HepG2 (cell line): ENCODE measurements at regions not wholly inside any gene's neighbourhood (a gene's known extent, or its start where the extent isn't known, plus 50 kb on each side); places are given as distances from the start of the nearest gene placed in this dataset.

Experiments
- ATAC-seq: fragments of 200-7000 bp; cut with Tn5 transposase; 3 replicates; pipeline ENCODE4 v1.9.1; 2020; ENCODE audit warnings: mild to moderate bottlenecking, moderate library complexity
- BruUV-seq: library from RNA; stranded (reverse); fragments of 400-500 nt; replicated peaks from 2 replicates; lab custom pipeline; 2021; lab: Mats Ljungman, UMichigan
- CTCF ChIA-PET: fragments of 300-600 bp; formaldehyde crosslinking; extraction: SDS; loops from one replicate; lab custom pipeline; 2021; ENCODE audit warnings: low total read pairs, inconsistent platforms, low intra/inter-chr PET ratio; lab: Yijun Ruan, JAX
- POLR2A ChIA-PET: fragments of 350-600 bp; sonication (Branson Sonifier 250); formaldehyde crosslinking; loops from one replicate; lab custom pipeline; 2020; ENCODE audit warnings: antibody characterized with exemption, inconsistent platforms; lab: Yijun Ruan, JAX
- DNase-seq: peaks from one replicate; pipeline ENCODE4 v3.0.0-alpha.2; 2015; ENCODE audit warnings: low spot score
- FAIRE-seq: peaks from 3 replicates; lab custom pipeline; 2011; peaks lifted over from hg19 to GRCh38; lab: Jason Lieb, UNC
- H2AFZ ChIP-seq: one replicate; pipeline ENCODE4 v1.6.1; 2011; ENCODE audit warnings: low read length, inconsistent platforms
- H3K27ac ChIP-seq: fragments of 300-600 bp; 3 replicates; pipeline ENCODE4 v1.8.0; 2011; ENCODE audit warnings: mixed run types, mild to moderate bottlenecking, mixed read lengths, low read length, inconsistent platforms; ENCODE audit not compliant: insufficient read depth; ENCODE audit errors: extremely low read length
- H3K27me3 ChIP-seq, 2 experiments: fragments of 200-600 bp in 1 of 2; 2 replicates in 1 of 2; 3 replicates in 1 of 2; pipeline versions ENCODE4 v1.6.0 to v1.8.0; 2011; ENCODE audit warnings: low read length in 2 of 2, mild to moderate bottlenecking in 2 of 2, moderate library complexity in 2 of 2, inconsistent platforms in 1 of 2; ENCODE audit not compliant: insufficient read depth in 2 of 2, control insufficient read depth in 1 of 2
- H3K36me3 ChIP-seq, 2 experiments: fragments of 200-600 bp in 1 of 2; replicated peaks in 1 of 2; 2 replicates in 1 of 2; 3 replicates in 1 of 2; pipeline versions ENCODE4 v1.5.1 to v1.8.0; 2011; ENCODE audit warnings: low read length in 2 of 2, inconsistent platforms in 1 of 2; ENCODE audit not compliant: insufficient read depth in 2 of 2, control insufficient read depth in 1 of 2
- H3K4me1 ChIP-seq: 2 replicates; pipeline ENCODE4 v1.5.1; 2012; ENCODE audit warnings: low read length, inconsistent platforms; ENCODE audit not compliant: insufficient read depth
- H3K4me2 ChIP-seq: 2 replicates; pipeline ENCODE4 v1.6.0; 2011; ENCODE audit warnings: low read depth, low read length, inconsistent platforms
- H3K4me3 ChIP-seq, 3 experiments: fragments of 200-600 bp in 1 of 3; sonication (generic), shearing (Covaris generic) in 1 of 3; replicated peaks in 1 of 3; 2 replicates each; pipeline ENCODE4 v1.5.1; 2011 to 2016; ENCODE audit warnings: low read length in 3 of 3, inconsistent platforms in 2 of 3, low read depth in 2 of 3, mild to moderate bottlenecking in 2 of 3, control low read depth in 1 of 3, mixed read lengths in 1 of 3; ENCODE audit not compliant: insufficient read depth in 1 of 3
- H3K79me2 ChIP-seq: one replicate; pipeline ENCODE4 v1.6.1; 2011; ENCODE audit warnings: low read length, inconsistent platforms; ENCODE audit not compliant: insufficient read depth
- H3K9ac ChIP-seq: 2 replicates; pipeline ENCODE4 v1.6.0; 2011; ENCODE audit warnings: mild to moderate bottlenecking, low read depth, low read length, inconsistent platforms; ENCODE audit not compliant: insufficient read depth
- H3K9me3 ChIP-seq: 2 replicates; pipeline ENCODE4 v1.5.1; 2012; ENCODE audit warnings: mild to moderate bottlenecking, low read length
- H4K20me1 ChIP-seq: 2 replicates; pipeline ENCODE4 v1.6.0; 2011; ENCODE audit warnings: inconsistent platforms, mild to moderate bottlenecking, low read length, moderate library complexity; ENCODE audit not compliant: insufficient read depth
- CHD2 ChIP-seq: IDR thresholded peaks from 2 replicates; pipeline ENCODE4 v1.6.1; 2011; ENCODE audit warnings: low read depth, low read length, improper control_type of control experiment
- EED ChIP-seq: sonication (generic); formaldehyde crosslinking; IDR thresholded peaks from 2 replicates; pipeline ENCODE4 v1.5.0; 2020; ENCODE audit warnings: mild to moderate bottlenecking, missing genetic modification reagents
- FUBP1 ChIP-seq: sonication (generic); formaldehyde crosslinking; IDR thresholded peaks from 2 replicates; pipeline ENCODE4 v1.5.1; 2020; ENCODE audit warnings: missing genetic modification reagents, mild to moderate bottlenecking, borderline replicate concordance
- HMGA1 ChIP-seq: sonication (generic); formaldehyde crosslinking; conservative IDR thresholded peaks from 2 replicates; pipeline ENCODE4 v1.4.0; 2020; ENCODE audit warnings: missing genetic modification reagents
- KLF13 ChIP-seq: sonication (generic); formaldehyde crosslinking; IDR thresholded peaks from 2 replicates; pipeline ENCODE4 v1.4.0; 2020; ENCODE audit warnings: mild to moderate bottlenecking, missing genetic modification reagents
- SIN3B ChIP-seq: fragments of 150-350 bp; IDR thresholded peaks from 2 replicates; pipeline ENCODE4 v1.6.1; 2014; ENCODE audit warnings: low read length
- ZBTB2 ChIP-seq: sonication (generic); formaldehyde crosslinking; IDR thresholded peaks from 2 replicates; pipeline ENCODE4 v1.8.0; 2022; ENCODE audit warnings: low read depth, missing genetic modification reagents
- ZNF264 ChIP-seq: sonication (generic); formaldehyde crosslinking; IDR thresholded peaks from 2 replicates; pipeline ENCODE4 v1.4.0; 2020; ENCODE audit warnings: missing genetic modification reagents
- ZNF367 ChIP-seq: sonication (generic); formaldehyde crosslinking; IDR thresholded peaks from 2 replicates; pipeline ENCODE4 v1.4.0; 2020; ENCODE audit warnings: missing genetic modification reagents, borderline replicate concordance
- ZNF777 ChIP-seq: sonication (generic); formaldehyde crosslinking; IDR thresholded peaks from 2 replicates; pipeline ENCODE4 v1.4.0; 2020; ENCODE audit warnings: missing genetic modification reagents
- WGBS: methylation state at CpG from one replicate; pipeline ENCODE4 v1.1.6; 2017; ENCODE audit warnings: low lambda C conversion rate; 5-methylcytosine and 5-hydroxymethylcytosine counted together
- in situ Hi-C: cut with HindIII; loops from 2 replicates; pipeline ENCODE4 v1.10.0; 2017; ENCODE audit warnings: low pct_unique_long_range_greater_than_20kb; ENCODE audit not compliant: extremely low pct_ligation_motif_present
- intact Hi-C: fragments of 100-400 bp; cut with micrococcal nuclease; formaldehyde crosslinking; loops from one replicate; pipeline ENCODE4 v1.10.0; 2022; ENCODE audit not compliant: unreplicated experiment

- TF ChIP-seq ZBTB2 (CRISPR knock-in tag) (no peak), CHD2 (no peak), SIN3B (no peak), HMGA1 (CRISPR knock-in tag) (no peak), EED (CRISPR knock-in tag) (no peak), ZNF777 (no peak)
- CTCF ChIA-PET: no interaction called here
Measured at GRCh38 chr16:56075732-56076388, 115.4 kb upstream of the GNAO1 start.

GRCh38 chr16:56073508-56073907, 117.8 kb upstream of the GNAO1 start:
- POLR2A ChIA-PET: no interaction called here
- no peak overlapping the region for H3K27ac ChIP-seq
- no peaks in the 10 kb centered on the region for H3K36me3 ChIP-seq
- no peaks in the 10 kb centered on the region for H3K4me1 ChIP-seq
- ATAC-seq: no peak
- H3K27me3 ChIP-seq: no peaks in the 10 kb centered on the region; a peak in 1 of 5 replicates
- no peaks in the 10 kb centered on the region for H4K20me1 ChIP-seq
- no peaks in the 10 kb centered on the region for H3K9me3 ChIP-seq
- H3K4me2 ChIP-seq: no peak overlapping the region
- no peak for TF ChIP-seq FUBP1
- no peak for TF ChIP-seq ZNF264 (CRISPR knock-in tag)
- TF ChIP-seq KLF13 (CRISPR knock-in tag): no peak
- TF ChIP-seq ZNF367: no peak
- in situ Hi-C loops: no loop called here
- H2AFZ ChIP-seq: no peak overlapping the region
- 2% methylated on average over 4 of the region's 4 CpGs for WGBS
- H3K9ac ChIP-seq: no peak overlapping the region
- no peak overlapping the region for H3K4me3 ChIP-seq
- no peak for FAIRE-seq
- intact Hi-C loops: no loop called here
- no peaks in the 10 kb centered on the region for H3K79me2 ChIP-seq
- no peak for DNase-seq
- CTCF ChIA-PET: no interaction called here
- BruUV-seq: no TSS peak

More at GRCh38 chr16:56075732-56076388, 115.4 kb upstream of the GNAO1 start:
- Histone ChIP-seq H3K4me1 (no peaks in the 10 kb centered on the region), H4K20me1 (no peaks in the 10 kb centered on the region), H3K27ac (no peak overlapping the region), H2AFZ (no peak overlapping the region), H3K79me2 (no peaks in the 10 kb centered on the region), H3K36me3 (no peaks in the 10 kb centered on the region), H3K9me3 (no peaks in the 10 kb centered on the region), H3K4me2 (no peak overlapping the region), H3K9ac (no peak overlapping the region), H3K27me3 (no peaks in the 10 kb centered on the region; a peak in 2 of 5 replicates), H3K4me3 (no peak overlapping the region)
- no peak for FAIRE-seq
- intact Hi-C loops (no loop called here), in situ Hi-C loops (no loop called here)
- no peak for DNase-seq
- no TSS peak for BruUV-seq
- ATAC-seq: no peak
- 13% methylated on average over 11 of the region's 11 CpGs for WGBS
- POLR2A ChIA-PET: no interaction called here
